ENCODE measurements at regions not wholly inside any gene's neighbourhood (a gene's known extent, or its start where the extent isn't known, plus 50 kb on each side); places are given as distances from the start of the nearest gene placed in this dataset.
"Not testable (repeated sequence)": the region's sequence is repeated elsewhere in the genome, so short reads cannot be mapped to it uniquely, and the experiment has no call there.

DNA sequence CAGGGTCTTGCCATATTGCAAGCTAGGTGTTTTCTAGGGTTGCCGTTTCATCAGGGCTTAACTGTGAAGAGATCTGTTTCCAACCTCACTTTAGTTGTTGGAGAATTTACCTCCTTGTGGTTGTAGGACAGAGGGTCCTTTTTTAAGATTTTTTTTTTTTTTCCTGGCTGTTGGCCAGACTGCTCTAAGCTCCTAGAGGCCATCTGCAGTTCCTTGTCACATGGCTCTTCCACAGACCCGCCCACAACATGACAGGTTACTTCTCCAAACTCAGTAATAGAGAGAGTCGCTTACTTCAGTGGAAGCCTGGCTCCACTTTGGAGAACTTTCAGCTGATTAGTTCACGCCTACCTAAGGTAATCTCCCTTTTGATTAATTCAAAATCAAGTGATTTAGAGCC is 543.7 kb downstream of the DMRTA1 start:
- no peak for DNase-seq (ENCODE audit: low spot score)

DNA sequence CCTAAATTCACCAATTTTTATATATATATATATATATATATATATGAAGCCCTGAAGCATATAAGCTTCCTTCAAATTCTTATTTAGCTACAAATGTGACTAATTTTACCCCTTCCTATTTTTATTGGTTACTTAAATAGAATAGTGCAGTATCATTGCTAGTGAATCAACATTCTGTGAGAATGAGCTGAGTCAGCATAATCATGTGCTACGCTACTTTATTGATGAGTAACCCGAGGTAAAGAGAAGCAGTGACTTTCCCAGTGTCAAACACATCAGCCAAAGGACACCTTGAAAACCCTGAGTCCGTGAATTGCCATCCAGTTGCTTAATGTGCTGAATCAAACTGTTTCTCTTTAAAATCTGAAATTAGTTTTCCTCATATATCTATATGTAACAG is 546.2 kb downstream of the DMRTA1 start:
- DNase-seq (ENCODE audit: low spot score): no peak

GRCh38 chr9:22997923-22998322 is 551.3 kb downstream of the DMRTA1 start:
- DNase-seq (ENCODE audit: low spot score): no peak

- DNase-seq (ENCODE audit: low spot score): no peak
These were observed 558.5 kb downstream of the DMRTA1 start for GRCh38 chr9:23005156-23005555.

DNA sequence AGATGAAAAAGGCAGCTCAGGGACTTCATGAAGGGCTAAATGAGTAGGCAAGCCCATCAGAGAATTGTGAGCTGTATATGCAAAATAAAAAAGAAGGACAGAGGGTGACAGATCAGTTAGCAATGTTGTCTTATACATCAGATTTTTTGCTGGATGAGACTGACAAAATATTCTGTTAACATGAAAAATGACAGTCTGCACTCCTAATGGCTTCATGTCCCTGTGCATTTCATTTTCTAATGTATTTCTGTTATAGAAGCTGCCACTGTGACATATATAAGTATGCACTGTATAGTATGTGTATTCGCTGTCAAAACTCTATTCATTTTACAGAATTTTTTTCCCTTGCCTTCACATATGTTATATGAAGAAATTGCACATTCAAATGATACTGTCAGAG is 559.5 kb downstream of the DMRTA1 start:
- DNase-seq (ENCODE audit: low spot score): no peak

GRCh38 chr9:23011669-23012068 is 565.0 kb downstream of the DMRTA1 start:
- no peak for DNase-seq (ENCODE audit: low spot score)

- DNase-seq (ENCODE audit: low spot score): no peak
These were observed 568.9 kb downstream of the DMRTA1 start for GRCh38 chr9:23015557-23015956.

DNA sequence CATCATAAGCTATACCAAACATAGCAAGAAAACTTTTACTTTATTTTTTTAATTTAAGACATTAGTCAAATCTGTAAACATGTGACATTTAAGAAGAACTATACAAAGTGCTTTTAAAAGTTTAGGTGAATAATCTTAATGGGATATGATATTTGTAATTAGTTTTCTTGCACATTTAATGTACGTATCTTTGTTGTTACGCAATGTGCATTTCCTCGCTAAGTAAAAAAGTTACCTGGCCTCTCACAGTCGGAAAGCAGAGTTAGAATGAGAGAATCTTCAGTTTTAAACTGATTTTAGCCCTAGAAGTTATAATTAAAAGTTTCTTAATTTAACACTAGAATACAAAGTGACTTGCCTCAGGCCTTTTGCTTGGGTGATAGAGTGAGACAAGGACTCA is 589.8 kb downstream of the DMRTA1 start:
- no peak for DNase-seq (ENCODE audit: low spot score)

GRCh38 chr9:23039402-23039801 is 592.8 kb downstream of the DMRTA1 start:
- DNase-seq (ENCODE audit: low spot score): no peak

DNA sequence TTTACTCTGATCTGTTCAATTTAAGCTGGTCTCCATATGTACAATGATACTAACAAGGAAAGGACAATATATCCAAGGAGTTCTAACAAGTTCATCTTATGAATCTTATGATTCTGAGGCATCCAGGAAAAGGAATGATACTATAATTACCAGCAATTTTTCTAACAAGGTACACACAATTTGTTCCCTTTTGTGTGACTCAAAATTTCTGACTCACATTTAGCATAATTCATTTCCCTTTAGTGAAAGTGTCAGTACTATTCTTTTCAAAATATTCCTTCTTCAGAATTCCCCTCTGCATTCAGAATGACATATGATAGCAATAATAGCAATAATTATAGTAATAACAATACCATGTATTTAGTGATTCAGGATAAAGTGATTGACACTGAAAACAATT is 594.8 kb downstream of the DMRTA1 start:
- no peak for DNase-seq (ENCODE audit: low spot score)

DNA sequence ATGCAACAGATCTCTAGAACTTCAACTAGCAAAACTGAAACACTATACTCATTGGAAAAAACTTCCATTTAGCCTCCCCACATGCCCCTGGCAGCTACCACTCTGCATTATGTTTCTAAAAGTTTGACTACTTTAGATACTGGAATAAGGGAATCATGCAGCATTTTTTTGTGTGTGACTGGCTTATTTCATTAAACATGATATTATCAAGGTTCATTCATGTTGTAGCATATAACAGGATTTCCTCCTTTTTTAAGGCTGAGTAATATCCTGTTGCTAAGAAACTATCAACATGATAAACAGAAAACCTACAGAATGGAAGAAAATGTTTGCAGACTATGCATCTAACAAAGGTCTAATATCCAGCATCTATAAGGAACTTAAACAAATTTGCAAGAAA is 597.9 kb downstream of the DMRTA1 start:
- DNase-seq (ENCODE audit: low spot score): no peak

DNA sequence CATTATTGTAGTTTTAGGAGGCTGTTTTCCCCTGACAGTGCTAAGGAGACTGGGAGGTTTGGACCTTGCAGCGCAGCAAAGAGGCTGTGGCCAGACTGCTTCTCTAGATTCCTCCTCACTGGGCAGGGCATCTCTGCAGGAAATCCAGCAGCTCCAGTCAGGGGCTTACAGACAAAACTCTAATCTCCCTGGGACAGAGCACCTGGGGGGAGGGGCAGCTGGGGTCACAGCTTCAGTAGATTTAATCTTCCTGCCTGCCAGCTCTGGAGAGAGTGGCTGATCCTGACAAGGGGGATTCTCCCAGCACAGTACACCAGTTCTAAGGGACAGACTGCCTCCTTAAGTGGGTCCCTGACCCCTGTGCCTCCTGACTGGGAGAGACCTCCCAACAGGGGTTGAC is 599.4 kb downstream of the DMRTA1 start:
- DNase-seq (ENCODE audit: low spot score): not testable (repeated sequence)

DNA sequence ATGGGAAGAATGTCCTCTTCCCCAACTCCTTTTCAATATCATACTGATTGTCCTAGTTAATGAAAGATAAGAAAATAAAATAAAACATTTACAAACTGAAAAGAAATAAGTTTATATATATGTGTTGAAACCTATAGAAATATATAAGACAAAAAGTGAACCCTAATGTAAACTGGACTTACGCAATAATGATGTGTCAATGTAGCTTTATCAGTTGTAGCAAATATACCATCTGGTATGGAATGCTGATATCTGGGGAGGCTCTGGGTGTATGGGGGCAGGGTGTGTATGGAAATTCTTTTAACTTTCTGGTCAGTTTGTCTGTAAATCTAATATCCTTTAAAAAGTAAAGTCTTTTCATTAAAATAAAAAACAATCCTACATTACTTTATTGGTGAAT is 603.9 kb downstream of the DMRTA1 start:
- no peak for DNase-seq (ENCODE audit: low spot score)

DNA sequence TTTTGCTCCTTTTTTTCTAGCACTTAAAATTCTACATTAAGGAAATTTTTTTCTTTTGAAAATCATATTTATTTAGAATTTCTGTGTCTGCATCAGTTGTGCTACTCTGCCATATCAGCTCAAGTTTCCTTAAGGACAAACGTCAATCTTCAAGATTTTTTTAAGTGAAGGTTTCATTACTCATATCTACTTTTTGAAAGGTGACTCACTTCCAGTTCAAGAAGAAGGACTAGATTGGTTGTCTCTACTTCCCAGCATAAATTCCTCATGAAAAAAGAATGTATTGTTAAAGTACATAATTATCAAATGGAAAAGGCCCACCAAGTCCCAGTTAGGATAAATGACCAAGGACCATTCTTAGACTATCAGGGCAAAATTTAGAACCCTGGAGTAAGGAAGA is 626.5 kb downstream of the DMRTA1 start:
- no peak for DNase-seq (ENCODE audit: low spot score)

DNA sequence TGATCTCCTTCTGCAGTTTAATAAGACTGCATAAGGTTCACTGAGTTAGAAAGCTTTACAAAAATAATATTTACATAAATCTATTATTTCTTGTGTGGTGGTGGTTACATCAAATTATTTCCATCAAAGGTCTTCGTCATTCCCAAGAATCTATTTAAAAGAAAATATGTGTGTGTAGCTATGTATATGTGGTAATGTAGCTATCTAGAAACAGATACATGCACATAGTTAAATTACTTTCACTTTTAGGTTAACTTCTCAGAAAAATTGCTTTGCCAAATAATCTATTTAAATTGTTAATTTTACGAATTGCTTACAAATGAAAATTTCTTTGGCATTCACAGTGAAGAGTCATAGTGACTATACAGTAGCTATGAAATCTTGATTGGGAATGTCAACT is 633.2 kb downstream of the DMRTA1 start:
- DNase-seq (ENCODE audit: low spot score): no peak

DNA sequence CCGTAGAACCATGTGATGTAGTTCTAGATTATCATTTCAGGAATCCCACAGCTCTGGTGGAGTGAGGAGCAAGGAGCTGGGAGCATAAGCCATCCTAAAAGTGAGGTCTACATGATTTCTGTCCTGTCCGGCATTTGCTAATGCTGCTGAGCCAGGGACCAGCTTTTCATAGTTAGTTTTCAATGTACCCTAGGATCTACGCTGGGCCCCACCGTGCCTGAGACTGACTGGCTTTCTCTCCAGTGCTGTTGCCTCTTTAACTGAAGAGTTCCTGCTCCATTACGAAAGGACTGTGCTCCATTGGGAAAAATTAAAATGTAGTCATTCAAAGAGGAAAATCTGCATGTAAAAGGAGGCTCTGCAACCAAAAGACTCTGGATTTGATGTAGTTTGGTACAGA is 634.8 kb downstream of the DMRTA1 start:
- no peak for DNase-seq (ENCODE audit: low spot score)

DNA sequence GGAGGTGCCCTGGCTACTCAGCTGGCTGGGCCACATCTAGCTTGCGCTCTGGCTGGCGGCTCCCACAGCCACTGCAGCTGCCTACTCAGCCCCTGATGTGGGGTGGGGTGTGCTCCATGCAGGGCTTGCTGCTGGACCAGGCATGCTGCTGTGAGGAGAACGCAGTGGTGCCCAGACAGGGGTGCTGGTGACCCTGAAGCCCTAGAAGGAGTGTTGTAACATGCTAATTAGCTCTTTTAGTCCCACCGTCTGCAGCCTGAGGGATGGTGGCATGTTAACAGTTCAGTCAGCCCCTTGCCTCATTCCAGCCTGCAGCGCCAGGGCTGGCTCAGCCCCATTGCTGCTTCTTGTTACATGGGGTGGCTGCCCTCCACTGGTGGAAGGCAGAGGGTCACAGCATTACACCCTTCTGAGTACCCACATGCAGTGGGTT is 642.3 kb downstream of the DMRTA1 start:
- no peak for DNase-seq (ENCODE audit: low spot score)

DNA sequence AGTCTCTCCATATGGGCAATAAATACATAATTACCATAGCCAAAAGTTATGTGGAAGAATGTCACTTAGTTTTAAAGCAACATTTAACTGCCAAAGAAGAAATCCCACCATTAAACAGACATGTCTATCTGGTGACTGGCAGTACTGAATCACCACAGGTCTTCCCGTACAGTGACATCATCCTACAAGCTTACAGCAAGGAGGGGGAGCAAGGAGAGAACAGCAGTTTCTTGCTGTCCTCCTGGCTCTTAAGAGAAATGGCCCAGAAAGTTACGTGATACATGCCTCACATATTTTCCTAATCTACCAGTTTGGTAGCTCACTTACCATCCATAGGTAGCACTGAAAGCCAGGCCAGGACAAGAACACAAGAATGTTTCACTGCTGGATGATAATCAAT is 671.0 kb downstream of the DMRTA1 start:
- DNase-seq (ENCODE audit: low spot score): no peak

GRCh38 chr9:23120630-23121029 is 674.0 kb downstream of the DMRTA1 start:
- no peak for DNase-seq (ENCODE audit: low spot score)

GRCh38 chr9:23123048-23123632 is 676.5 kb downstream of the DMRTA1 start:
- peak; percentile 30 for DNase-seq (ENCODE audit: low spot score)

GRCh38 chr9:23145467-23145866 is 680.6 kb downstream of the ELAVL2 start:
- DNase-seq (ENCODE audit: low spot score): no peak

GRCh38 chr9:23153058-23153457 is 673.0 kb downstream of the ELAVL2 start:
- no peak for DNase-seq (ENCODE audit: low spot score)

- DNase-seq (ENCODE audit: low spot score): no peak
These were observed 665.5 kb downstream of the ELAVL2 start for GRCh38 chr9:23160491-23160890.

DNA sequence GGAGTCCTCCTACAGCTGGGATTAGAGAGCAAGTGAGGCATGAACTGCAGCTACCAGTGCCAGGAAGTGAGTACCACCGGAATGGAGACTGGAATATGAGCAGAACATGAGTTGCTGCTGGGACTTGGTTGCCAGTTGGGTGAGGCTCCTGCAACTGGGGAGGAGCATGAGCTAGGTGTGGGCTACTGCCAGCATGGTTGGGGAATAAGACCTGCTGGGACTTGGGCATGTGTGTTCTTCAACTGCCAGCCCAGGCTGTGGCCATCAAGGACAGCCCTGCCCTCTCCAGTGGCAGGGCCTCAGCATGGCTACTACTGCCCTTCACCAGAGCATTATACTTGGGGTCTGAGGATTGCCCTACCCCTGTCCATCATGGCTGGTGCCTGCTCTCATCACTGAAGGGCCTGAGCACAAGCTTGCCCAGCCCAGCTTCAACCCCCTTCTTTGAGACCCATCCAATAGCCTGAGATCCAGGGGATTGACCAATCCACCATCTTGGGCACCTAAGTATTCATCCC is 665.0 kb downstream of the ELAVL2 start:
- DNase-seq (ENCODE audit: low spot score): no peak

- DNase-seq (ENCODE audit: low spot score): no peak
These were observed 663.3 kb downstream of the ELAVL2 start for GRCh38 chr9:23162789-23163188.

All from SW480 (cell line).